Right lobe of liver (tissue), 4 donors: ENCODE measurements at regions not wholly inside any gene's neighbourhood (a gene's known extent, or its start where the extent isn't known, plus 50 kb on each side); places are given as distances from the start of the nearest gene placed in this dataset.

Source experiments
- CTCF ChIP-seq, 4 donors: fragments of 200-600 bp in 3 of 4; fragments of 450-650 bp in 1 of 4; IDR thresholded peaks; one replicate each; pipeline versions ENCODE4 v1.5.1 to v1.8.0; 2016 to 2022; ENCODE audit warnings: antibody characterized with exemption in 4 of 4, mild to moderate bottlenecking in 2 of 4
- POLR2A ChIP-seq: fragments of 450-650 bp; IDR thresholded peaks from one replicate; pipeline ENCODE4 v1.6.1; 2017; ENCODE audit warnings: antibody characterized with exemption, mild to moderate bottlenecking
- donor health status: DM: no; HTN: no; CAD: no.
- donor health status: DM: no; HTN: no; CAD: no.
- donor health status: DM: no; HTN: yes; CAD: no.

- TF ChIP-seq CTCF (IDR thresholded peaks at IDR 0.05): no peak
- no peak for TF ChIP-seq POLR2A
Measured at GRCh38 chr3:5441401-5441800, 253.9 kb downstream of the EDEM1 start.
